GM19452 (cell line): ENCODE measurements at regions not wholly inside any gene's neighbourhood (a gene's known extent, or its start where the extent isn't known, plus 50 kb on each side); places are given as distances from the start of the nearest gene placed in this dataset.
"Not testable (repeated sequence)": the region's sequence is repeated elsewhere in the genome, so short reads cannot be mapped to it uniquely, and the experiment has no call there.

ENCODE experiments used
- ATAC-seq: cut with Tn5 transposase; IDR thresholded peaks from one replicate; pipeline ENCODE4 v1.9.1; 2021; ENCODE audit not compliant: unreplicated experiment

DNA sequence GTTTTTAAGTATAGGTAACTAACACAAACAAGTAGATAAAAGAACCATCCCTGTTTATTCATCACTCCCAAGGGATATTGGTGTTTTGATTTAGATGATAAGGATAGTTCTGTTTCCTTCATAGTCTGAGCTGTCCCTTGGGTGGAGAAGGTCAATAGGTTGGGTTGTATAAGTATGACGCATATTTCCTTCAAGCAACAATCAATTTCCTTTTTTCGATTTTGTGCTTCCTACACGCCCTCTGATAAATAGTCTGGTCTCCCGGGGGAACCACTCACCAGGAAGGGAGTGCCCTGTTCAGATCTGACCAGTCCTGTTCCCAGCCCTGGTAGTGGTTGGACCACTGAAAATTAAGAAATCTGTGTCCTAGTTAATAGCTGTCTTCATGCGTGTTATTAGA, 378.8 kb upstream of the FAR2 start:
- no peak for ATAC-seq

DNA sequence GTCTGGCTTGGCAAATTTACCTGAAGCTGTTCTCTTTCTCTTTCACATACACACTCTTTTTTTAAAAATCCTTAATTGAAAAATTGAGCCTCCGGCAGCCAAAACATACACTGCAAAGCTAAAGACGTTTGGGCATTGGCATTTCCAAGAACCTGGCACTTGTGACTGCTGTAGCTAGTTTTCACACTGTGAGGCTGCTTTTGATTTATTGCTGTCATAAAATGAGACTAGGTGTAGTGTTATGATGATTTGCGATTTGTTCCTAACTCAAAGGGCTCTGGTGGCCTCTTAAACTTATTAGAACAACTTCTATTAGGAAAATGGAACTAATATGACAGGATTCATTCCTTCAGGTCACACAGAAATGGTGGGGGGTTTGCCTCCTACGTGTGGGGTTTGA, 377.1 kb upstream of the FAR2 start:
- ATAC-seq: no peak

DNA sequence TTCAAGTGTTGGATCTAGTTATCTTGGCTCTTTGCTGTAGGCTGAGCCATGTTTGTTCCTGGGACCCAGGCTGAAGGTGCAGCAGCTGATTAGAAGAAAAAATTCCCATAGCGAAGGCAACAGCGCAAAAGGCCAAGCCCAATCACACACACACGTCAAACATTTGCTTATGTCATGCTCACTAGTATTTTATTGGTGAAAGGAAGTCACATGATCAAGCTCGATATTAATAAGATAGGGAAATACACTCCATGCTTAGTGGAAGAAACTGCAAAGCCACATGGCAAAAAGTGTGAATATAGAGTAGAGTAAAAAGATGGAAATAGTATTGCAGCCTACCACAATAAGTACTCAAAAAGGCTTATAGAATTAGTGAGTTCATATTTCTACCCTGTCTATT, 373.5 kb upstream of the FAR2 start:
- ATAC-seq: no peak

DNA sequence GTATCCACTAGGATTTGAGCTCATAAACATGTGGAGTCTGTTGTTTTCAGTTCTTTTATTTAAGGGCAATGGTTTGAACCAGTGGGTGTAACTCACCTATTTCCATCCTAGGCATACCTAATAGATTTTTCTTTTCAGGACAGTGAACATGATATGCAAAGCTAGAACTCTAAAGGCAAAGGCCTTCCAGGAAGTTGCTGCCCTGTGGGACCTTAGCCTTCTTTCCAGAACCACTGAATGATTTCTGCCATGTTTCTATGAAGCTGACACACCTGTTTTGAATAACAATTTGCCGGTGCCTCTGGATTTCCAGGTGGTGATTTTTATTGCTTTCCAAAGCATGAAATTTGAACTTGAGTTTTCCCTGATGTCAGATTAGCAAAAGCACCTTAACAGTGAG, 372.9 kb upstream of the FAR2 start:
- ATAC-seq: no peak

DNA sequence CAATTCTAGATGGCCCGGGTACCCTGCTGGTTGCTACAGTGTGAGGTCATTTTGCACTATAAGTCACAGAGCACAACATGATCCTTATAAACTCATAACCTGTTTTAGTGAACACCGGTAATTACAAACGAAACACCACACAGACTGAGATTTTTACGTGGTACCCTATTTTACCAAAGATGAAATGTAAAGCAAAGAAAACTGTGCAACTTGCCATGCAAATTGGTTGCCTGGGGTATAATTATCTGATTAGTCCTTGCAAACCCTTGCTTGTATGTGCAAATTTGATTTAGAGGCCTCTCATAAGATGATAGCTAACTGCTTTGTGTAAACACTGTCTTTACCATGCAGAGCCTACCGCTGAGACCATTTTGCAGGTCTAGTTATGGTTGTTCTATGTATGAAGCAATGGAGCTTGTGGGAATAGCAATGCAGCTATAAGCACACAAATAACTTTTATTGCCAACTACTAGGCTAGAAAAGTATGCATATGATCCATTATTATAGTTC, 372.1 kb upstream of the FAR2 start:
- no peak for ATAC-seq

DNA sequence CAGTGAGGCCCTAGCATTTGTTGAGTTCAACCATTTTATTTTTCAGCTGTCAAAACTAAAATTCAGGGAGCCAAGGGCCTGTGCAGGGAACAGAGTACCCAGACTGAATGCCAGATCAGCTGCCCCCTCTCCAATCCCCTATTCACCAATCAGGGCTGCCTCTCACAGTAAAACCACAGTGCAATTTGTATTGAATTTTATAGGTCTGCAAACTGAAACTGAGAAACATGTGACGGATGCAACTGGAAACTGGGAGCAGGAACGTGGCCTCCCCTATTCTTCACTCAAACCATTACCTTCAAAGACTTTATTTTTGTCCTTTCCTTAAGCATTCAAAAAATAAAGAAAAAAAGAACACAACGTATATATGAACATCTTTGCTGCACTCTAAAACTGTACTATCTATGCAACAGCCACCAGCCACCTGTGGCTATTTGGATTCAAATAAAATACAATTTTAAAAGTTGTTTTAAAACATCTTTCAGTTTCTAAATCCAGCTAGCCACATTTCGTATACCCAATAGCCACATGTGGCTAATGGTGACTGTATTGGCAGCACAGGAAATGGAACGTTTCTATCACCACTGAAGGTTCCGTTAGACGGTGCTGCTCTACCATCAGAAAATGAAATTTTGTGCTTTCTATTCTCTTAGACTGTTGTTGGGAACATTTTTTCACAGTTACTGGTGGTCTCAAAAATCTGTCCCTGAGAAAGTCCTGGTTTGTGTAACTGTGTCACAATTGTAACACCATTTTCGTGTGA, 371.3 kb upstream of the FAR2 start:
- ATAC-seq: no peak

DNA sequence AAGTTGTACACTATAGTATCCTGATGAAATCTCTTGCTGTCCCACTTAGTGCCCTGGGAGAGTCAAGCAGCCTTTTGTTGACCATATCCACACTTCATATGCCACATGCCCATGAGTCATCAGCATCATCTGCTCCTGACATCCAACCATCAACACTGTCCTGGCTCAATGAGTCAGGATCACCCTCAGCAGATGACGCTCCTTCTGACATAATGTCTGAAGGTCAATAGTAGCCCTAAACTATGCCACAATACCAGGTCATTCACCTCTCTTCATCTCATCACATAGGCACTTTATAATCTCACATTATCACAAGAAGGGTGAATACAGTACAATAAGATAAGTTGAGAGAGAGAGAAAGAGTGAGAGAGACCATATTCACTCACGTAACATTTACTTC, 369.0 kb upstream of the FAR2 start:
- no peak for ATAC-seq

DNA sequence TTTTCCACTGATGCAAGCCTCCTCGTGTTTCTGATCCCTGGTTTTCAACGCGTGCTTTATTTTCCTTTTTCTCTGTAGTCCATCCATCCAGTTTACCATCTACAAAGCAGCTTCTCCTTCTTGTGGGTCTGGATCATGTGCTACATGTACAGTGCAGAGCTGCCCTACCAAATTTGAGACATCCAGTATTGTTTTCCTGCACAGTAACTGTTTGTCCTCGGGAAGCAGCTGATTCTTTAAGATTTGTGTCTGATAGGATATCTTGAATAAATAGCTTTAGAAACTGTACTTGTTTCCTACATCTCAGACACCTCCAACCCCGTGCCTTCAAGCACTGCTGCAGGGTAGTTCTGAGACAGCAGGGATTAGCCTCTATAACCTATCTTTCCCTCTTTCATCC, 368.1 kb upstream of the FAR2 start:
- no peak for ATAC-seq

DNA sequence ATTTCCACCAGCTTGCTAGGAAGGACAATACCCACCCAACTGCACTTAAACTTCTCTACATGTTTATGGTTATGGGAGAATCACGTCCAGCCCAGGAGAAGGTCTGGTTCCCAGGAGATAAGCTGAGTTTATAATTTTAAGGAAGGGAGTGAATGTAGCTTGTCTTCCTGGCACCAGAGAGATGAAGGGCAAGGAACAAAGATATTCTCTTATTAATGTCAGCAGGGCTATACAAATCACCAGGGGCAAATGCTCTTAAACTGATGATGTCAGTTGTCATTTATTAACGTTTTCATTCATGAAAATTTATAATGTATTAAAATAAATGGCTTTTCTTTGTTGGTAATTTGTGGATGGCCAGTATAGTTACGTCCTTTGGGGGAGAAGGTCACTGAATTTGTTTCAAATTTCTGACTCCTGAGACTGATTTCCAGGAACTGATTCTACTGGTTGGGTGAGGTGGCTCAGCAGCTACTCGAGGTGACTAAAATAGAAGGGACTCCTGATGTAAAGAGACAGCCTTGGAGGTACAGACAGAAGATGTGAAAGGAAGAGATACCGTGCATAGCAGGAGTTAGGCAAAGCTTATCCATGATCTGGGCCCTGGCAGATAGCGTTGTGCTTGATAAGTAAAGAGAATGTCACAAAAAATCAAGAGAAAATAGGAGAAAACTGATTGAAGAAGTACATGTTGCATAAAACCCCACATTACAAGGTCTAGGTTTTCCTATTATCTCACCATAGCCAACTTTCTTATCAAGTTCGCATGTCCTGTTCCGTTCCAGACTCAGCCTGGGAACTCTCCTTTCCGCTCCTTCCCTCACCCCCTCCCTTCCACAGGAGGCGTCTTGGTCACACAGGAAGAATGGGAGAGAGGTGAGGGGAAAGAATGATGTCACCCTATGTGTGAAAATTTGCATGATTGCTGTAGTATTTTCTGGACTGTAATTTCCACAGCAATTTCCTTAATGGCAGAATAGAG, 367.1 kb upstream of the FAR2 start:
- no peak for ATAC-seq

DNA sequence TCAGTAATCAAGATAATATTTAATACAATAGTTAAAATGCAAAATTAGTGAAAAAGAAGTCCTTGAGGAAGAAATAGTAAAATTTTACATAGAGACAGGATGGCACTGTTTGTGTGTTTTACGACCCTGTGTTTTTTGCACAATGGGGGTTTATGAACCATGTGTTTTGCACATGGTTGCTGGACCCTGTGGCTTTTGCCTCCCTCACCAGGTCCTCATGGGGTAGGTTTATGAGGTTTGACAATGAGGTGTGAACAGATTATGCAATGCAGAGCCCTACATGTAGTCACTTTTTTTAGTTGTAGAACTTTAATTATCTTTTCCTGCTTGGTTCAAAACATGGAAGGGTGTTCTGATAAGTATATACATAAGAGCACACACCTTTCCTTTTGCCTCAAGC, 366.3 kb upstream of the FAR2 start:
- ATAC-seq: no peak

DNA sequence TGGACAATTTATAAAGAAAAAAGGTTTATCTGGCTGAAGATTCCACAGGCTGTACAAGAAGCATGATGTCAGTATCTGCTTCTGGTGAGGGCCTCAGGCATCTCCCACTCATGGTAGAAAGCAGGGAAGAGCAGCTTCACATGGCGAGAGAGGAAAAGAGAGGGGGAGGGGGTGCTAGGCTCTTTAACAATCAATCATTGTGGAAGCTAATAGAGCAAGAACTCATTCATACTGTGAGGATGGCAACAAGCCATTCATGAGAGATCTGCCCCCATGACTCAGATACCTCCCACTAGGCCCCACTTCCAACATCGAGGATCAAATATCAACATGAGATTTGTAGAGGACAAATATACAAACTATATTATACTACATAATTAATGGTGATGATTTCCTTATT, 361.9 kb upstream of the FAR2 start:
- no peak for ATAC-seq

DNA sequence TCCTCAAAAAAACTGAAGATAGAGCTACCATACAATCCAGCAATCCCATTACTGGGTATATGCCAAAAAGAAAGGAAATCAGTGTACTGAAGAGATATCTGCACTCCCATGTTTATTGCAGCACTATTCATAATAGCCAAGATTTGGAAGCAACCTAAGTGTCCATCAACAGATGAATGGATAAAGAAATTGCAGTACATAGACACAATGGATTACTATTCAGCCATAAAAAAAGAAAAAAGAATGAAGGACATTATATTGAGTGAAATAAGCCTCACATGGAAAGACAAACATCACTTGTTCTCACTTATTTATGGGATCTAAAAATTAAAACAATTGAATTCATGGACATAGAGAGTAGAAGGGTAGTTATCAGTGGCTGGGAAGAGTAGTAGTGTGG, 360.8 kb upstream of the FAR2 start:
- not testable (repeated sequence) for ATAC-seq

DNA sequence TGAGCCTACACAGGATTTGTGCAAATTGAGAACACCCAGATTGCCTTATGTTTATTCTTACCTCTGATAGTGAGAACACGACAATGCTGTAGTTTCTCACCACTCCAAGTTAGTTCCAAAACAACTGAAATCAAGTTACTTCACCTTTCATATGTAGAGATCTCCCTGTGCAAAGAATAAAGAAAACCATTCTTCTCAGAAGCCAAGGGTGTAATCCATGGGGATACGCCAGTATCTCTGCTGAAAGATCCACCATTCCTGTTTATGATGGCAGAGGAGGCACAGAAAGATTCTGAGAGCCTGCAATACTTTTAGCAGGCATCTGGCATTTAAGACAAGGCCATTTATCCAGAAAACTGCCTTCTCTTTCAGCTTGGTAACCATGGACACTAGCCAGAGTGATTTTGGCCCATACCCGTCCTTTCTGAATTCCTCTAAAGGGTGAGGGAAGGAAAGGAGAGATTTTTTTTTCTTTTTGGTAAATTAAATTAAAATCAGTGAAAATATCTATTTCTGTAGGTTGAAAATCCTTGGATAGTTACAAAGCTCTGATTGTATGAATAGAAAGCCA, 355.4 kb upstream of the FAR2 start:
- ATAC-seq: no peak

DNA sequence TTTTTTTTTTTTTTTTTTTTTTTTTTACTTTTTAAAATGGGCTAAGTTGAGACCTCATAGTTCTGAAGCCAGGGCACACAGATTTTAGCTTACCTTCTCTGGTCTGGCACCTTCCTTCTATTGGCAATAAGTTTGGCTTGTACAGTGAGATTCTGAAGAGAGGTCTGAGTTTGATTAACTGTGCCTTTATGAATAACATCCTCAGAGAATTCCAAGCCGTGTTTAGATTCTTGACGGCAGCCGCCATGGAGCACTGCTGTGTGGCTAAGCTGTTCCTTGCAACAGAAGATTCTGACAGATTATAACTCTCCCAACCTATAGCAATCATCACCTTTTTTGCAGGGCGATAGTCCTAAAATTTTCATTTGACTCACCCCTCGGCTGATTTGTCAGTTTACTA, 354.9 kb upstream of the FAR2 start:
- no peak for ATAC-seq

DNA sequence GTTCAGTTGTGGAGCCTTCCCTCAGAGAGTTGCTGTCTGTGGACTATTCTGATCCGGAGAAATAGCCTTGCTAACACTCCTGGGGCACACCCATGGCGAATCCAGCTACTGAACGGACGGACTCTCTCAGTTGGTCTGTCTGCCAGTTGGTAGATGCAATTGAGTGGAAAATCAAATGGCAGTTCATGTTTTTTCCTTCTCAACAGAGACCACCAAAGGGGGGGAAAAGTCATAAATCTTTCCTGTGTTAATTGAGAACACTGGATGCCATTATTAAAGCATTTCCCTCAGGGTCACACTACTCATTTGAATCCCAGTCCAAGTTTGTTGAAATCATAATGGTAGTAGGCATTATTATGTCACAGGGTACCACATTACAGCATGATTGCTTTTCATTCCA, 354.3 kb upstream of the FAR2 start:
- ATAC-seq: no peak

DNA sequence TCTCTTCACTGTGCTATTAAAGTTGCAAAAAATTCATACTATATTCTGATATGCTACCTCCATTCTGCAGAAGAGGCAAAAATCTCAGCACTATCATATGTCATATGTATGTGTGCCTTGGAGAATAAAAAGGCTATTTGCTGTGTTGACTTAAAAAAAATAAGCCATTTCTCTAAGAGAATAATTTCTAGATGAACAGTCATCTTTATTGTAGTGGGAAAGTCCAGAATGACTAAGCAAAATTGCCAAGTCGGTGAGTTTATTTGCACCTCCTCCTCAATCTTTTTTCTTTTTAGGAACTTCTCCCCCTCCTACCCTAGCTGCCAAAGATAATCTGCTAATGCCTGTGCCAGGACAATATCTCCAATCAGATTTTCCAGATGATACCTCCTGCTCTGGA, 353.8 kb upstream of the FAR2 start:
- no peak for ATAC-seq

DNA sequence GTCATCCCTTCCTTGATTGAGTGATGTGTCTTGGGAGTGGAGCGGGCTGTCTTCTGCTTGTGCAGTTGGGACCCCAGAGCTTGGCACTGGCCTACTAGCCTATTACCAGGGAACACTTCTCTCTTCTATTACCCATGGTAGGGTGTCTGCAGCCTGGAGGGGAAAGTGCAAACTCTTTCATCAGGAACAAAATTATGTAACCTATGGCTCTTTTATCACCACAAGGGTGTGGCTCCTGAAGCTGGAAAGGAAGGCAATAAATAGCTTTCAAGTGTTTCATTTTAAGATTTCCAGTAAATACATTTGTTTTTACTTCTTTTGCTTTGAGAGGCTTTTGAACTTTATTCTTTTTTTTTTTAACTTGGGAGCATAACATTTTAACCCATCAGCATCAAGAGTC, 349.7 kb upstream of the FAR2 start:
- no peak for ATAC-seq

DNA sequence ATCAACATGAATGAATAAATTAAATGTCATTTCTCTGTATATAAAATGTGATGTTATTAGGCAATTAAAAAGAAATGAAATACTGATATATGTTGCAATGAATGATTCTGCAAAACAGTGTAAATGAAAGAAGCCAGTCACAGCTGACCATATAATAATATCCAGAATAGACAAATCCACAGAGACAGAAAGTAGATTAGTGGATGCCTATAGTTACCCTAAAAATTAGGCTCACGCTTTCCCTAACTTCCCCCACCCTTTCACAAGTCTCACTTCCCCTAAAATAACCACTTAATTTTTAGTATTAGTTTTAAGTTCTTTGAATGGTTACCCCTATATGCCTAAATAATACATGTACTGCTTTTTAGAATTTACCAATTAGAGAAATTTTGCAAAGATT, 348.9 kb upstream of the FAR2 start:
- ATAC-seq: peak; percentile 70

DNA sequence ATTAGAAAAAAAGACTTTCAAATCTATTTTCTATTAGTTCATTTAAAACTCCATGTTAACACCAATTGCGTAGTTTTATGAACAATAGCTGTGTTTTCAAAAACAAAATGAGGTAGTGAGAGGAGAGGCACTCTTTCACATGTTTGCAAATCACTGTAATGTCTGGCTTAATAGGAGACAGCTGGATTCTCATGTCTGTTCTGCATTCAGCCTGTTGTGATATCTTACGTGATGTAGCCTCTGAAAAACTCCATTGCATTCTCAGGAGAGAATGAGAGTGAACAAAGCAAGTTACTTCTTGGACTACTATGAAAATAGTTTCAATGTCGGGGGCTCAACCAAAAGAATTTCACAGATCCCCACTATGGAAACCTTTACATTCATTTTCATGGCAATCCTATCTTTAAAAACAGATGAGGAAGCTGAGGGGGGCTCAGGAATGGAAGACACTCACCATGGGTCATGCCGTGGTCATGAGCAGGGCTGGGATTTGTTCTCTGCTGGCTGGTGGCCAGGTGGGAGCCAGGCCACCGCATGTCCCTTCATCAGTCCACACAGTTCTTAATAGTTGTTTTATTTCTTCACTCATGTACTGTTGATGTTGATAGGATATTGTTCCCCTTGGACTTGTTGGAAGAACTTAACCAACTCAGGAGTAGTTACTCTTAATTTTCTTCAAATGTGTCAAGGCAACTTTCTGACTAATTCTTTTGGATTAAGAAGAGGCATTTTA, 346.2 kb upstream of the FAR2 start:
- ATAC-seq: no peak

DNA sequence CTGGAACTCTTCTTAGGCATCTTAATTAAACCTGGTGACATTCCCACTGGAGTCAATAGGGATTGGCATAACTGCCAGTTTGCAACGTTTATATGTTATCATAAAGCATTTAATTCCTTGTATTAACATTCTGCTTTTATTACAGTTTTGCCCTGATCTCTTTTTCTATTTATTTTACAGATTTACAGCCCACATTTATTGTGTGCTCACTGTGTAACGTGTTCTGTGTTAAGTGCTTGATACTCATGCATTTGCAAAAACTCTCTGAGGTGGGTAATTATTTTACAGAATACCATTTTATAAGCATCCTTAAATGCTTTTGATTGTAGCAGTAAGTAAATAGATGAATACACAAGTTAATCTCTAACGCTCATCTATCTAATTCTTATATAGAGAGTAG, 341.5 kb upstream of the FAR2 start:
- ATAC-seq: no peak

DNA sequence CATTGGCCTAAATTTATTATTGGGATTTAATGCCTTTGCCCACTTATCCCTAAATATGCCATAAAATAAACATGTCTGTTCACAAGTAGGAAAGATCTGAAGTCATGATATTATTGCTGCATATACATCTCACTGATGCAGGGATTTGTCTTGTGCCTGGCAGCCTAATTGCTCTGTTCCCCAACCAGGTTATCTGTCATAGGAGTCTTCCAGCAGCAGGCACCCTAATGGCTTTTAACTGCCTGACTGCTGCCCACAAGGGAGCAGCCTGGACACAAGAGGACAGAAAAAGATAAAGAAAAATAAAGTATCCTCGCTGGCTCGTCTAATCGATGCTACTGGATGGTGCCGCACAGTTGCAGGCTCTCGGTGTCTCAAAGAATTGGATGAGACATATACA, 337.6 kb upstream of the FAR2 start:
- no peak for ATAC-seq
